Stimulated activated CD8-positive, alpha-beta memory T cell treated with anti-CD3 and anti-CD28 coated beads, Interleukin-2, amount 100 ng/mL, for 48 hours (primary cell): ENCODE measurements at regions not wholly inside any gene's neighbourhood (a gene's known extent, or its start where the extent isn't known, plus 50 kb on each side); places are given as distances from the start of the nearest gene placed in this dataset.
"Not testable (repeated sequence)": the region's sequence is repeated elsewhere in the genome, so short reads cannot be mapped to it uniquely, and the experiment has no call there.

Experiments
- DNase-seq, 2 donors: peaks; one replicate each; pipeline ENCODE4 v3.0.0-alpha.2; 2020; ENCODE audit warnings: low read depth in 2 of 2

DNA sequence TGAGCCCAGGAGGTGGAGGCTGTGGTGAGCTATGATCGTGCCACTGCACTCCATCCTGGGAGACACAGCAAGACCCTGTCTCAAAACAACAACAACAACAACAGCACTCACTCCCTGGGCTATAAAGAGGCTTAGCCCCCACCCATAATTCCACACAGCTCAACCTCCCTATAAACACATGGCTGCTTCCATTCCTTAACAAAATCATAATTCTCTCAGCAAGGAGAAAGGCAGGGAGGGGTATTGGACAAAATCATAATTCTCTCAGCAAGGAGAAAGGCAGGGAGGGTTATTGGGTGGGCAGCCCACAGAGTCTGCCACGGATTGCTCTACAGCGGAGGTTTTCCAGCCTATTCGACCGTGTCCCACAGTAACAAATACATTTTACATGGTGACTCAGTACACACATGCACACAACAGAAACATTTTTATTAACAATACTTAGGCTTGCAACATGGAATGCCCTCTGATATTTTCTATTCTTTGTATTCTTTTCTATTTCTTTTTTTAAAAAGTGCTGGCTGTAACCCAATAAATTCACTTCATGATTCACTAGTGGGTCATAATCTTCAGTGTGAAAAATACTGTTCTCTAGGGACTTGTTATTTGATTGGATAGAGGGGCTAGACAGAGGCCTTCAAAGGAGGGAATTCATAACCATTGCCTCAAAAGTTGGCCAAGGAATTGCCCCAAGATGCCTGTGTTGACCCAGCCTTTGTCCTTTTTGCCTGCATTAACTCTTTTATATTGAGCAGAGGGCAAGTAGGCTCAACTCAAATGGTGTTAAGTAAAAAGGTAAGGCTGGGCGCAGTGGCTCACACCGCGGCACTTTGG lies 50.6 kb upstream of the ZMYND8 start:
- DNase-seq = no peak

DNA sequence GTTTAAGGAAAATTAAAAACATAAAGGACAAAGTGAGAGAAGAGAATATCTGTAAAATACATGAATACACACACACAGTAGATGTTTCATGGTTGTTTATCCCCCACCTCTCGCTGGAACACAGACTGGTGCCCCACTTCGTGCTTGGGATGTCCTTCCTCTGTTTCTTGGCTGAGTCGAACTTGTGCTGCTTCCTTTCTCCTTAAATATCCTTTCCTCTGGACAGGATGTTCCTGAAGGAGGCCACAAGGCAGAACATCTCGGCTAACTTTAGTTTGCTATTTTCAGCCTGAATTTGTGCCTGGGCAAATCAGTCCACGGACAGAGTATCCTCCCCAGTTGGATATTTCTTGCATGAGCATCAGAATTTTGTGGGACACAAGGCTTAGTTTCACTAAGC lies 54.7 kb upstream of the ZMYND8 start:
- no peak for DNase-seq

DNA sequence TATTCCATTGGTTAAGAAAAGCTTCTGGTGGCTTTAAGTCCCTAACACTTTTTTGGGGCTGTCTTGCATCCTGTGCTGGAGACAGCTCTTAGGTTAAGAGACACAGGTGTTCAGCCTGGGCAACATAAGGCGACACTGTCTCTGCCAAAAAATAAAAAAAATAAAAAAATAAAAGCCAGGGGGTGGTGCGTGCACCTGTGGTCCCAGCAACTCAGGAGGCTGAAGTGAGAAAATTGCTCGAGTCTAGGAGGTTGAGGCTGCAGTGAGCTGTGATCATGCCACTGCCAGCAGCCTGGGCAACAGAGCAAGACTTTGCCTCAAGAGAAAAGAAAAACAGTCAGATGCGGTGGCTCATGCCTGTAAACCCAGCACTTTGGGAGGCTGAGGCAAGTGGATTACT lies 55.6 kb upstream of the ZMYND8 start:
- no peak for DNase-seq

DNA sequence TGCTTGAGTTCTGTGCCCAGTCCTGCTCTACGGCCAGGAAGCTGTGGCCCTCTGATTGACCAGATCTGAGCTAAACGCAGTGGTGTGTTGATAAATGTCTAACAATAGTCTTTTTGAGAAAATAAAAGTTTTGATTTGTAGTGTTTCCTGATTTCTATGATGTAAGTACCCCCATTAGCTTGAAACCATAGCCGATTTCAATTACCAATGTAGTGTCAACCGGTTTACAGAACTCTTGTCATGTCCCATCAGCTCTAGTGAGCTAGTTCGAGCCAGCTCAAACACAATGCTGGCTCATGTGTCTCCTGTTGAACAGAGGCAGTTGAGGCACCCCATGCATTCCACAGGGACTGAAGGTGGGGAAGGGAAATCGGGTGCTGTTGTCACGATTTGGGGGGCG lies 56.7 kb upstream of the ZMYND8 start:
- no peak for DNase-seq

DNA sequence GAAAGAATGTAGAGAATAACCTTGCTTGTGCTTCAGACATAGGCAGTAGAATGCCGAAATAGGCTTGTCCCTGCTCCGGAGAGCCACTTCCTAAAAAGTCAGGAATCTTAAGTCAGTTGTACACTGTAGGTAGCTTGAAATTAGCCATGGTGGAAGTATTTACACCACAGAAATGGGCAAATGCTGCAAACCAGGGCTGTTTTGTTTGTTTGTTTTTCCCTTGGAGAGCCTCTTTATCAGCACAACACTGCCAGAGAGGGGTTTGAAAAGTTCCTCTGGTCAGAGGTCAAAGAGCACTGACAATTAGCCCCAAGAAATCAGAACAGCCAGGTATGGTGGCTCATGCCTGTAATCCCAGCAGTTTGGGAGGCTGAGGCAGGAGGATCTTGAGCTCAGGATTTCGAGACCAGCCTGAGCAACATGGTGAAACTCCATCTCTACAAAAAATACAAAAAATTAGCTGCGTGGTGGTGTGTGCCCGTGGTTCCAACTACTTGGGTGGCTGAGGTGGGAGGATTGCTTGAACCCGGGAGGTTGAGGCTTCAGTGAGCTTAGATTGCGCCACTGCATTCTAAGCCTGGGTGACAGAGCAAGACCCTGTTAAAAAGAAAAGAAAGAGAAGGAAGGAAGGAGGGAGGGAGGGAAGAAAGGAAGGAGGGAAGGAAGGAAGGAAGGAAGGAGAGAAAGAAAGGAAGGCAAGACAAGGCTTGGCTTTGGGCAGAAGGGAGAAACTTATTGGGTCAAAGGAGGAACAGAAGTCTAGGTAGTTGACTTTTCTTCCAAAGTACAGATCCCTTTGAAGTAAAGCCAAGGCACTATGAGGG lies 61.0 kb upstream of the ZMYND8 start:
- DNase-seq = no peak

DNA sequence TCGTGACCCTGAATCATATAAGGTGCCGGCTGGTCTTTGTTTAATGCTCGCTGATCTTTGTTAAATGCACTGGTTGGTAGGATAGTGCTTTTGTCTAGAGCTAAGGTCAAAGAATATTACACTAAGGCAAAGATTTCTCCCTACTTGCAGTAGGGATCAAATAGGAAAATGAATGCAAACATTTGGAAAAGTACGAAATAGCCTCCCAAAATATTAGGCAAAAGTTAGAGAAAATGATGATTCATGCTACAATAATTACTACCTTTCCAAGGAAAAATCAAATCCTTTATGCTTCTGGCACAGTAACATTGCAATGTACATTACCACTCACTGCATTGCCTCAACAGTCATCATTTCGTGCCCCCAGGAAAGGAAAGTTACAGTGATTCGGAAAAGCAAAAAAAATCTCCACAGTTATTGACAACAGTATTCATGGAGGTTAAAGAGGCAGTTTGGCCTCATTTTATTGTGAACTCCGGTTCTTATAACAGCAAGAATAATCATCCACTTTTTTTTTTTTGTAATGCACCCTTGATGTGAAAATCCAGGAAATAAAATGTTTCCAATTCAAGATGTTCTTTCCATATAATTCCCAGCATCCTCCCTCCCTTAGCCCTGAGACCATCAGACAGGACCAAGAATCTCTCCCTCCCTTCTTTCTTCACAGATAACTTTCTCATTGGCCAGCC lies 61.7 kb upstream of the ZMYND8 start:
- DNase-seq = no peak

DNA sequence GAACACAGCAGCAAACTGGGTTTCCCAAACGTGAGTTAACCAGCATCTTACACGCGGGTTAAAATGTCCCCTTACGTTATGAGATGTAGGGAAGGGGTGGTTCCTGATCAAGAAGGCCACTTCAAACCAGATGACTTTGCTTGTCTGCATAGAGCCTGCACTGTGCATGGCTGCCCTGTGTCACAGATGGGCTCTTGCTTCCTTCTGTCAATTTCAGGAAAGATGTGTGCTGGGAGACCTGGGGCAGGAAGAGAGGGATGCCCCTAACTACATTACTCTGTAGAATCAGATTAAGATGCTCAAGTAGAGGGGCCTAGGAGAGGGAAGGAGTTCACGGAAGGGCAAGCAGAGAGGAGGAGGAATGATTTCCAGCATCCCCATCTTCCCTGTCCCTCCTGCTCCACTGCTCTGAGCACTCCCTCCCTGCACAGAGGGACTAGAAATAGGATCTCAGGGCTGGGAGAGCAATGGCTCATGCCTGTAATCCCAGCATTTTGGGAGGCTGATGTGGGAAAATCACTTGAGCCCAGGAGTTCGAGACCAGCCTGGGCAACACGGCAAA lies 63.5 kb upstream of the ZMYND8 start:
- no peak for DNase-seq

DNA sequence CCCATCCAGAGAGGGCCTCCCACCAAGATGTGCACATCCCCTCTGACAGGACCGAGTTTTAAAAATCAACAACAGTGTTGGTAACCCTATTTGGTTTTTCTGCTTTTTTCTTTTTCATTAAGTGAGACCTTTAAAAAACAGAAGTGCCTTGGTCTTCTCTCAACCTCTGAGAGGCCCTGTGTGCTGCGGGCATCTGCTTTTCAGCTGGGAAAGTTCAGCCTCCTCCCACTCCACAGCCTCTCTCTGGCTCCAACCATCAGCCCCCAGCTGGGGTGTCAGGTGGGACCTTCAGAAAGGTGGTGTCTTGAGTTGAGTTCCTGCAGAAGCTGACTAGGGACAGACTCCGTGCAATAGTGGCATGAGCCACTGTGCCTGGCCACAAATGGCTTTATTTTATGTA lies 64.6 kb upstream of the ZMYND8 start:
- DNase-seq = no peak

DNA sequence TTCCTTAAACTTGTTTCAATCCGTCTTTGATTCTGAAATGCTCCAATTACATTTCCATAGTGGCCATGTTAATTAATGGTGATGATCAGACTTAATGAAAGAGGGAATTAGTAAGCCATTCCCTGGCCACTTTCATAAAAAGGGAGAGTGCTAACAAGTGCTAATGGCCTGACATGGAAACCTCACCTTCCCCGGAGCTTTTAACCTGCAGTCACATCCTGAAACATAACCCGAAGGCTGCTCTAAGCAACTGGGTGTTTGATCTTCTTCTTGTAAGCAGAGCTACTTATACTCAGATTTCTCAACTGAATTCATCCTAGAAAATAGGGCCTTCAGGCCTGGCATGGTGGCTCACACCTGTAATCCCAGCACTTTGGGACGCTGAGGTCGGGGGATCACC lies 67.1 kb upstream of the ZMYND8 start:
- DNase-seq = no peak

DNA sequence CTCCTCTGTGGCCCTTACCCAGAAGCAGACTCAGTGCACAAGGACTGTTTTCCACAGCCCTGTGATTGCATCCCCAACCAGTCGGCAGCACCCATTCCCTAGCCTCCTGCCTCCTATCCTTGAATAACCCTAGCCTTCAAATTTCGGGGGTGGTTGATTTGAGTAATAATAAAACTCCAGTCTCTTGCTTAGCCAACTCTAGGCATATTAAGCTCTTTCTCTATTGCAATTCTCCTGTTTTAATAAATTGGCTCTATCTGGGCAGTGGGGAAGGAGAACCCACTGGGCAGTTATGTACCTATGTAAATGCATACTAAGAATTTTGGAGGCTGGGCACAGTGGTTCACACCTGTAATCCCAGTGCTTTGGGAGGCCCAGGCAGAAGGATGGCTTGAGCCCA lies 70.6 kb upstream of the ZMYND8 start:
- no peak for DNase-seq

DNA sequence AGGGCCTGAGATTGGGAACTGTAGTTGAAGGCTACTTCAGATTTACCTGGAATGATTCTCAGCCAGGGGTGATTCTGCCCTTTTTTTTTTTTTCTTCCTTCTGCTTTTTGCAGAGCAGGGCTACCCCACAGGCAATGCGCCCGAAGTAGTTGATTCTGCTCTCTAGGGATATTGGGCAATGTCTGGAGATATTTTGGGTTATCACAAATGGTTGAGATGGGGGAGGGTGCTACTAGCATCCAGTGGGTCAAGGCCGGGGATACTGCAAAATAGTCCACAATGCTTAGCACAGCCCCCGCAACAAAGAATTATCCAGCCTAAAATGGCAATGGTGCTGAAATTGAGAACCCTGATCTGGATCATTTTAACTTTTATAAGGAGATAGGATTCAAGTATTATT lies 71.2 kb upstream of the ZMYND8 start:
- DNase-seq = no peak

DNA sequence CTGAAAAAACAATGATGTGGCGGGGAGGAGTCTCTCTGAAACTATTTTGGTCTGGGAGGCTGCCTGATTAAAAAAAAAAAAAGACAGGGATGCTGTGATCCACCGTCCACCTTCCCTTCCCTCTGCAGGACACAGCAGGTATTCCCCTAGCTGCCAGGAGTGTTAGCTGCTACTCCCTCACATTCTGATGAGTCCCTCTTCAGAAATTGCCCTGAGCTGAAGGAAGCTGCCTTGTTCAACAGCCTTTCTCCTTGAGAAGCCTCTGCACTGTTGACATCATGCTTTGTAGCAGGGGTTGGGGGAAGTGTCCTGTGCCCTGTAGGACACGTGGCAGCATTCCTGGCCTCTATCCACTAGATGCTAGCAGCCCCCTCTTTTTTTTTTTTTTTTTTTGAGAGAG lies 71.7 kb upstream of the ZMYND8 start:
- no peak for DNase-seq

DNA sequence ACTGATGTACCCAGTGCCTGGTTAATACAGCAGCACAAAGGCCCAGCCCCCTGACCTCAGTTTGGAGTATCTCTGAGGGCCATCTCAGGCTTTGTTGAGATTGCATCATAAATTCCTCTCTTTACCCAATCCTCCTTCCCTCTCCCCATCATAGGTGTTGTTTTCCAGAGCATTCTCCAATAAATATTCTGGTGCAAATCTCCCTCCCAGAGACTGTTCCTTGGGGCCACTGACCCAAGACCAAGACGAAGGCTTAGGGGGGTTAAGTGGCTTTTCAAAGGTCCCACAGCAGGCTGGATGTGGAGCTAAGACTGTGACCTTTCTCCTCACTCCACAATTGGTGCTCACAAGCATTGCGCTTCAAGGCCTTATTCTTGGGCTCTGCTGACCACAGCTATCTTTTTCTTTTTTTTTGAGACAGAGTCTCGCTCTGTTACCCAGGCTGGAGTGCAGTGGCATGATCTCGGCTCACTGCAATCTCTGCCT lies 72.4 kb upstream of the ZMYND8 start:
- no peak for DNase-seq

DNA sequence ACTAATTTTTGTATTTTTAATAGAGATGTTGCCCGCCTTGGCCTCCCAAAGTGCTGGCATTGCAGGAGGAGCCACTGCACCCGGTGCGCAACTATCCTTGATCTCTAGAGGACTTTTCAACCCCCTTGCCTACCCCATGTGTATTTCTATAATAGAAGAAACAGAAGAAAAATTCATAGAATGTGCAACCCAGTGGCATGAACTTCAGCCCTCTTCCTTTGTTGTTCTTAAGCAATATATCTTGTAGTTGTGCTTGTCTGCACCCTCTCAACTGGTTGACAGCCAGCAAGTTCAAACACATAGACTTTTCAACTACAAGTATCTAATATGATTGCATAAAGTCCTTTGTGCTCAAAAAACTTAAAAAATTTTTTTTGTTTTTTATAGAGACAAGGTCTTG lies 72.3 kb upstream of the NCOA3 start:
- no peak for DNase-seq

DNA sequence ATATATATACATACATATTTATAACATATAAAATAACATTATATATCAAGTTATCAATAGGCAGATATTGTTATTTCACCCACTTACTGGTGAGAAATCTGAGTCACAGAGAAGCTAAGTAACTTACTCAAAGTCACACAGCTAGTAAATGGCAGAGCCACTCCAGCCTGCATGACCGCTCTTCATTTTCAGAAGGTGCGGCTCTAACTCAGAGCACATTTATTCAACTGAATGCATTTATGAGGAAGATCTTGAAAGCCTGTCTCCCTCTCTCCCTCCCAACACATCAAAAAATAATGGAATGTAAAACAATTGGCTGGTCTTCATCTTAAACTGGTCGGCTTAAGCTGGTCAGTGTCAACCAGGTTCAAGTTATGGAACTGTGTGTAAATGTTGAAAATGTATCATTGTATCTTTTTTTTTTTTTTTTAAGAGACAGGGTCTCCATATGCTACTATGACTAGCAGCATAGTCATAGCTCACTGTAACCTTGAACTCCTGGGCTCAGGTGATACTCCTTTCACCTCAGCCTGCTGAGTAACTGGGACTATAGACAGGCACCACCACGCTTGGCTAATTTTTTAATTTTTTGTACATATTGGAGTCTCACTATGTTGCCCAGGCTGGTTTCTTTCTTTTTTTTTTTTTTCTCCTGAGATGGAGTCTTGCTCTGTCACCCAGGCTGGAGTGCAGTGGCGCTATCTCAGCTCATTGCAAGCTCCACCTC lies 70.7 kb upstream of the NCOA3 start:
- no peak for DNase-seq

DNA sequence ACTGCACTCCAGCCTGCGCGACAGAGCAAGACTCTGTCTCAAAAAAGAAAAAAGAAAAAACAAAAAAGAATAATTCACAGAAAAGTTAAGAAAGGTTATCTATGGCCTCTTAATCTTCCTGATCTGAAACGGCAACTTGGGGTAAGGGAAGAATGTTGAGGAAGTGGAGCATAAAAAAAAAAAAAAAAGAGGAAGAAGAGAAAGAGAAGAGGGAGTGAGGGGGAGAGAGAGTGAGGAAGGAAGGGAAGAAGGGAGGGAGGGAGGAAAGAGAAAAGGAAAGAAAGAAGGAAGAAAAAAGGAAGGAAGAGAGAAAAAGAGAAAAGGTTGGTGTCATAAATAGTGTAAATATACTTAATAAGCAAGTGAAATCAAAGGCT lies 68.9 kb upstream of the NCOA3 start:
- no peak for DNase-seq

DNA sequence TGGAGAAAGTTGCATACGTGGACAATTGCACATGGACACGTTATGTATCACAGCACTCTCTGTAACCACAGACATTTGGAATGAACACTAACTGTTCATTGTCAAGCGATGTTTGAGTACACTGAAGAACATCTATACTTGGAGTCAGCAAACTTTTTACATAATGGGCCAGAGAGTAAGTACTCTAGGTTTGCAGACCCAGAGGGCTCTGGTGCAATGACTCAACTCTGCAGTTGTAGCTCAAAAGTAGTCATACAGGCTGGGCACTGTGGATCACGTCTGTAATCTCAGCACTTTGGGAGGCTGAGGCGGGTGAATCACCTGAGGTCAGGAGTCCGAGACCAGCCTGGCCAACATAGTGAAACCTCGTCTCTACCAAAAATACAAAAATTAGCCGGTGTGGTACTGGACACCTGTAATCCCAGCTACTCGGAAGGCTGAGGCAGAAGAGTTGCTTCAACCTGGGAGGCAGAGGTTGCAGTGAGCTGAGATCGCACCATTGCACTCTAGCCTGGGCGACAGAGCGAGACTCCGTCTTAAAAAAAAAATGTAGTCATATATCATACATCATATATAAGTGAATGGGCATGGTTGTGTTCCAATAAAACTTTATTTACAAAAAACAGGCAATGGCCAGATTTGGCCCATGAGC lies 67.4 kb upstream of the NCOA3 start:
- DNase-seq = not testable (repeated sequence)

DNA sequence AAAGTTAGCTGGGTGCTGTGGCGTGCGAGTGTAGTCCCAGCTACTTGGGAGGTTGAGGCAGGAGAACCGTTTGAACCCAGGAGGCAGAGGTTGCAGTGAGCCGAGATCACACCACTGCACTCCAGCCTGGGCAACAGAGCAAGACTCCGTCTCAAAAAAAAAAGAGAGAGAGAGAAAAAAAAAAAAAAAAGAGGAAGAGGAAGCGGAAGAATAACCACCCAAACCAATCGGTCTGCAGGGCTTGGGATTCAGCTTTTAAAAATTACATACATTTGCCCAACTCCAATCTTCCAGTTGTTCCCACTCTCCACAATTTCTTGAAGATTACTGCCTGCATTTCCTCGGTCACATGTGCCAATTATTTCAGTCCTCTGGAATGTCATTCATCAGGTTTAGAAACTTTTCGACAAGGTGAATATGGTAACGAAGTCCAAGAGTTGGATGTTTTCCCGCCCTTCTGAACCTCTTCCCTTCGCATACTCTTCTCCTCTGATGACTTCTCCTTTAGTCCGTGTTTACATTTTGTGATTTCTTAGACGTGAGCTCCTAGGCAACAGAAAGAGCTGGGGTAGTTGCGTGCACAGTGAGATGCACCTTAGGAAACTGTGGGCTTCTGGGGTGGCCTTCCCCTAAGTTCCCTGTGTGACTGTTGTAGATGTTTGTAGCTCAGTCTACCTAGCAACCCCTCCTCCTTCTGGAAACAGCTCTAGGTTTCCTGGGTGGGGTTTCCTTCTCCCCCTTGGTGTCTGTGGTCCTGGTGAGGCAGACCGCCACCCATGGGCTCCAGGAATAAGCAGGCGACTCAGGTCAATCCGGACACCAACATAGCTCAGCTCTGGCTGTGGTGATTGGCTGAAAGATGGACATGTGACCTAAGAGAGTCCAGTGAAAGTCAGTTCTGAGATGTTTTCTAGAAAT lies 63.0 kb upstream of the NCOA3 start:
- peak in 1 of 2 donors; percentile 7 for DNase-seq

DNA sequence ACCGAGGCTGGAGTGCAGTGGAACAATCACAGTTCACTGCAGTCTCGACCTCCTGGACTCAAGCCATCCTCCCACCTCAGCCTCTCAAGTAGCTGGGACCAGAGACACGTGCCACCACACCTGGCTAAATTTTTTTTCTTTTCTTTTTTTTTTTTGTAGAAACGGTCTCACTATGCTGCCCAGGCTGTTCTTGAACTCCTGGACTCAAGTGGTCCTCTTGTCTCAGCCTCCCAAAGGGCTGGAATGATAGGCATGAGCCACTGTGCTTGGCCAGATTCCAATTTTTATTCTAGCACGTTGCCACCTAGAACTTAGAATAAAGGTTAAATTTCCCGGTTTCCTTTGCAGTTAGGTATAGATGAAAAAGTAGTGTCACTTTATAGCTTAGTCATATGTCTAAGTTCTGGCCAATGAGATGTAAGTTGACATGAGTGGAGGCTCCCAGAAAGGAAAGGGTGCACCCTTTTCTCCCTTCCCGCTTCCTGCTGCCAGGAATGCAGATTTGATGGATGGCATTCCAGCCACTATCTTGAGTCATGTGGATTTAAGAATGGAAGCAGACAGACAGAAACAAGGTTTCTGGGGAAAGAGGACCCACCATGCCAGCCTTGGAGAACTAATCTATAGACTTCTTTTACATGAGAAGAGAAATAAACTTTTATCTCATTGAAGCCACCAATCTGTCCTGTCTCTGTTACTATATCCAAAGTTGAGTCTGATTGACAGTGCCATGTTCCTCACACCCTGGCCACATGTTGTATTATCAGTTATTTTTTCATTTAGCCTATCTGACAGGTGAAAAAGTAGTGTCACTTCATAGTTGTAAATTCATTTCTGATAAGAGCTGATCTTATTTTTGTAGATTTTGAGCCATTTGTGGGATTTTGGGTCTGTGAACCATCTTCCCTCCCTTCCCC lies 60.6 kb upstream of the NCOA3 start:
- DNase-seq = no peak
